ENCODE measurements at regions not wholly inside any gene's neighbourhood (a gene's known extent, or its start where the extent isn't known, plus 50 kb on each side); places are given as distances from the start of the nearest gene placed in this dataset.

DNA sequence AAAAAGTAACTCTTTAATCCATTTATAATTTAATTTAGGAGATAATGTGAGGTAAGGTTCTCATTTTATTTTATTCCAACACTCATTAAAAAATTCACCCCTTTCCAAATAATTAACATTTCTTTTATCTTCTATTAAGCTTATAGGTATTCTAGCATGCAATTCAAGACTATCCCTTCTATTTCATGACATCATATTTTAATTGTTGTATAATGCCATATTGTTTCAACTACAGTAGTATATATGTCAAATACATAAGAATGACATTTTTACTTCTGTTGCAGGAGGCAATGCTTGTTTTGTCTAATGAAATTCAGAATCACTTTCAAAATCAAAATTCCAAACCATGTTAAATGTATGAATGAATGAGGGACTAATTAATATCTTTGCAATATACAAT, 76.2 kb downstream of the MAFB start:
- 0 out of 2 replicates have a peak, but pooled peaks cover 2% of the 10 kb centered on the region for H3K9me3 Mint-ChIP-seq
- ChIA-PET CTCF (no interaction called here), POLR2A (no interaction called here)
- no peak overlapping the region for H3K27ac Mint-ChIP-seq
- DNase-seq (ENCODE audit: low spot score) (no peak), ATAC-seq (no peak)
- no peaks in the 10 kb centered on the region for H3K4me1 Mint-ChIP-seq
- H3K36me3 Mint-ChIP-seq: no peaks in the 10 kb centered on the region
- peaks cover 10% of the 10 kb centered on the region; the same call in 1 of the 2 replicates for H3K27me3 Mint-ChIP-seq (ENCODE audit: low read depth)
- H3K4me3 Mint-ChIP-seq: no peak overlapping the region
- no peak for TF ChIP-seq ZNF416 (CRISPR knock-in tag; IDR thresholded peaks at IDR 0.05)
- no peak for TF ChIP-seq KAT7 (CRISPR knock-in tag; IDR thresholded peaks at IDR 0.05; ENCODE audit: borderline replicate concordance)
- TF ChIP-seq MYBL2 (CRISPR knock-in tag; IDR thresholded peaks at IDR 0.05): no peak
- TF ChIP-seq, protein P1, sequence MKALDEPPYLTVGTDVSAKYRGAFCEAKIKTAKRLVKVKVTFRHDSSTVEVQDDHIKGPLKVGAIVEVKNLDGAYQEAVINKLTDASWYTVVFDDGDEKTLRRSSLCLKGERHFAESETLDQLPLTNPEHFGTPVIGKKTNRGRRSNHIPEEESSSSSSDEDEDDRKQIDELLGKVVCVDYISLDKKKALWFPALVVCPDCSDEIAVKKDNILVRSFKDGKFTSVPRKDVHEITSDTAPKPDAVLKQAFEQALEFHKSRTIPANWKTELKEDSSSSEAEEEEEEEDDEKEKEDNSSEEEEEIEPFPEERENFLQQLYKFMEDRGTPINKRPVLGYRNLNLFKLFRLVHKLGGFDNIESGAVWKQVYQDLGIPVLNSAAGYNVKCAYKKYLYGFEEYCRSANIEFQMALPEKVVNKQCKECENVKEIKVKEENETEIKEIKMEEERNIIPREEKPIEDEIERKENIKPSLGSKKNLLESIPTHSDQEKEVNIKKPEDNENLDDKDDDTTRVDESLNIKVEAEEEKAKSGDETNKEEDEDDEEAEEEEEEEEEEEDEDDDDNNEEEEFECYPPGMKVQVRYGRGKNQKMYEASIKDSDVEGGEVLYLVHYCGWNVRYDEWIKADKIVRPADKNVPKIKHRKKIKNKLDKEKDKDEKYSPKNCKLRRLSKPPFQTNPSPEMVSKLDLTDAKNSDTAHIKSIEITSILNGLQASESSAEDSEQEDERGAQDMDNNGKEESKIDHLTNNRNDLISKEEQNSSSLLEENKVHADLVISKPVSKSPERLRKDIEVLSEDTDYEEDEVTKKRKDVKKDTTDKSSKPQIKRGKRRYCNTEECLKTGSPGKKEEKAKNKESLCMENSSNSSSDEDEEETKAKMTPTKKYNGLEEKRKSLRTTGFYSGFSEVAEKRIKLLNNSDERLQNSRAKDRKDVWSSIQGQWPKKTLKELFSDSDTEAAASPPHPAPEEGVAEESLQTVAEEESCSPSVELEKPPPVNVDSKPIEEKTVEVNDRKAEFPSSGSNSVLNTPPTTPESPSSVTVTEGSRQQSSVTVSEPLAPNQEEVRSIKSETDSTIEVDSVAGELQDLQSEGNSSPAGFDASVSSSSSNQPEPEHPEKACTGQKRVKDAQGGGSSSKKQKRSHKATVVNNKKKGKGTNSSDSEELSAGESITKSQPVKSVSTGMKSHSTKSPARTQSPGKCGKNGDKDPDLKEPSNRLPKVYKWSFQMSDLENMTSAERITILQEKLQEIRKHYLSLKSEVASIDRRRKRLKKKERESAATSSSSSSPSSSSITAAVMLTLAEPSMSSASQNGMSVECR (CRISPR knock-in tag; IDR thresholded peaks at IDR 0.05; ENCODE audit: borderline replicate concordance): no peak
- no peak for TF ChIP-seq ESRRA (CRISPR knock-in tag; IDR thresholded peaks at IDR 0.05; ENCODE audit: borderline replicate concordance)
- TF ChIP-seq, protein P2, sequence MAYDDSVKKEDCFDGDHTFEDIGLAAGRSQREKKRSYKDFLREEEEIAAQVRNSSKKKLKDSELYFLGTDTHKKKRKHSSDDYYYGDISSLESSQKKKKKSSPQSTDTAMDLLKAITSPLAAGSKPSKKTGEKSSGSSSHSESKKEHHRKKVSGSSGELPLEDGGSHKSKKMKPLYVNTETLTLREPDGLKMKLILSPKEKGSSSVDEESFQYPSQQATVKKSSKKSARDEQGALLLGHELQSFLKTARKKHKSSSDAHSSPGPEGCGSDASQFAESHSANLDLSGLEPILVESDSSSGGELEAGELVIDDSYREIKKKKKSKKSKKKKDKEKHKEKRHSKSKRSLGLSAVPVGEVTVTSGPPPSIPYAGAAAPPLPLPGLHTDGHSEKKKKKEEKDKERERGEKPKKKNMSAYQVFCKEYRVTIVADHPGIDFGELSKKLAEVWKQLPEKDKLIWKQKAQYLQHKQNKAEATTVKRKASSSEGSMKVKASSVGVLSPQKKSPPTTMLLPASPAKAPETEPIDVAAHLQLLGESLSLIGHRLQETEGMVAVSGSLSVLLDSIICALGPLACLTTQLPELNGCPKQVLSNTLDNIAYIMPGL (CRISPR knock-in tag; IDR thresholded peaks at IDR 0.05): no peak
- no peak for TF ChIP-seq JAZF1 (CRISPR knock-in tag; IDR thresholded peaks at IDR 0.05)
- TF ChIP-seq, protein P3, sequence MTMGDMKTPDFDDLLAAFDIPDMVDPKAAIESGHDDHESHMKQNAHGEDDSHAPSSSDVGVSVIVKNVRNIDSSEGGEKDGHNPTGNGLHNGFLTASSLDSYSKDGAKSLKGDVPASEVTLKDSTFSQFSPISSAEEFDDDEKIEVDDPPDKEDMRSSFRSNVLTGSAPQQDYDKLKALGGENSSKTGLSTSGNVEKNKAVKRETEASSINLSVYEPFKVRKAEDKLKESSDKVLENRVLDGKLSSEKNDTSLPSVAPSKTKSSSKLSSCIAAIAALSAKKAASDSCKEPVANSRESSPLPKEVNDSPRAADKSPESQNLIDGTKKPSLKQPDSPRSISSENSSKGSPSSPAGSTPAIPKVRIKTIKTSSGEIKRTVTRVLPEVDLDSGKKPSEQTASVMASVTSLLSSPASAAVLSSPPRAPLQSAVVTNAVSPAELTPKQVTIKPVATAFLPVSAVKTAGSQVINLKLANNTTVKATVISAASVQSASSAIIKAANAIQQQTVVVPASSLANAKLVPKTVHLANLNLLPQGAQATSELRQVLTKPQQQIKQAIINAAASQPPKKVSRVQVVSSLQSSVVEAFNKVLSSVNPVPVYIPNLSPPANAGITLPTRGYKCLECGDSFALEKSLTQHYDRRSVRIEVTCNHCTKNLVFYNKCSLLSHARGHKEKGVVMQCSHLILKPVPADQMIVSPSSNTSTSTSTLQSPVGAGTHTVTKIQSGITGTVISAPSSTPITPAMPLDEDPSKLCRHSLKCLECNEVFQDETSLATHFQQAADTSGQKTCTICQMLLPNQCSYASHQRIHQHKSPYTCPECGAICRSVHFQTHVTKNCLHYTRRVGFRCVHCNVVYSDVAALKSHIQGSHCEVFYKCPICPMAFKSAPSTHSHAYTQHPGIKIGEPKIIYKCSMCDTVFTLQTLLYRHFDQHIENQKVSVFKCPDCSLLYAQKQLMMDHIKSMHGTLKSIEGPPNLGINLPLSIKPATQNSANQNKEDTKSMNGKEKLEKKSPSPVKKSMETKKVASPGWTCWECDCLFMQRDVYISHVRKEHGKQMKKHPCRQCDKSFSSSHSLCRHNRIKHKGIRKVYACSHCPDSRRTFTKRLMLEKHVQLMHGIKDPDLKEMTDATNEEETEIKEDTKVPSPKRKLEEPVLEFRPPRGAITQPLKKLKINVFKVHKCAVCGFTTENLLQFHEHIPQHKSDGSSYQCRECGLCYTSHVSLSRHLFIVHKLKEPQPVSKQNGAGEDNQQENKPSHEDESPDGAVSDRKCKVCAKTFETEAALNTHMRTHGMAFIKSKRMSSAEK (CRISPR knock-in tag; IDR thresholded peaks at IDR 0.05; ENCODE audit: borderline replicate concordance): no peak
- TF ChIP-seq, protein P4, sequence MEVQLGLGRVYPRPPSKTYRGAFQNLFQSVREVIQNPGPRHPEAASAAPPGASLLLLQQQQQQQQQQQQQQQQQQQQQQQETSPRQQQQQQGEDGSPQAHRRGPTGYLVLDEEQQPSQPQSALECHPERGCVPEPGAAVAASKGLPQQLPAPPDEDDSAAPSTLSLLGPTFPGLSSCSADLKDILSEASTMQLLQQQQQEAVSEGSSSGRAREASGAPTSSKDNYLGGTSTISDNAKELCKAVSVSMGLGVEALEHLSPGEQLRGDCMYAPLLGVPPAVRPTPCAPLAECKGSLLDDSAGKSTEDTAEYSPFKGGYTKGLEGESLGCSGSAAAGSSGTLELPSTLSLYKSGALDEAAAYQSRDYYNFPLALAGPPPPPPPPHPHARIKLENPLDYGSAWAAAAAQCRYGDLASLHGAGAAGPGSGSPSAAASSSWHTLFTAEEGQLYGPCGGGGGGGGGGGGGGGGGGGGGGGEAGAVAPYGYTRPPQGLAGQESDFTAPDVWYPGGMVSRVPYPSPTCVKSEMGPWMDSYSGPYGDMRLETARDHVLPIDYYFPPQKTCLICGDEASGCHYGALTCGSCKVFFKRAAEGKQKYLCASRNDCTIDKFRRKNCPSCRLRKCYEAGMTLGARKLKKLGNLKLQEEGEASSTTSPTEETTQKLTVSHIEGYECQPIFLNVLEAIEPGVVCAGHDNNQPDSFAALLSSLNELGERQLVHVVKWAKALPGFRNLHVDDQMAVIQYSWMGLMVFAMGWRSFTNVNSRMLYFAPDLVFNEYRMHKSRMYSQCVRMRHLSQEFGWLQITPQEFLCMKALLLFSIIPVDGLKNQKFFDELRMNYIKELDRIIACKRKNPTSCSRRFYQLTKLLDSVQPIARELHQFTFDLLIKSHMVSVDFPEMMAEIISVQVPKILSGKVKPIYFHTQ (CRISPR knock-in tag; IDR thresholded peaks at IDR 0.05): no peak
- TF ChIP-seq SP1 (CRISPR knock-in tag; conservative IDR thresholded peaks at IDR 0.05): no peak
- TF ChIP-seq, protein P5, sequence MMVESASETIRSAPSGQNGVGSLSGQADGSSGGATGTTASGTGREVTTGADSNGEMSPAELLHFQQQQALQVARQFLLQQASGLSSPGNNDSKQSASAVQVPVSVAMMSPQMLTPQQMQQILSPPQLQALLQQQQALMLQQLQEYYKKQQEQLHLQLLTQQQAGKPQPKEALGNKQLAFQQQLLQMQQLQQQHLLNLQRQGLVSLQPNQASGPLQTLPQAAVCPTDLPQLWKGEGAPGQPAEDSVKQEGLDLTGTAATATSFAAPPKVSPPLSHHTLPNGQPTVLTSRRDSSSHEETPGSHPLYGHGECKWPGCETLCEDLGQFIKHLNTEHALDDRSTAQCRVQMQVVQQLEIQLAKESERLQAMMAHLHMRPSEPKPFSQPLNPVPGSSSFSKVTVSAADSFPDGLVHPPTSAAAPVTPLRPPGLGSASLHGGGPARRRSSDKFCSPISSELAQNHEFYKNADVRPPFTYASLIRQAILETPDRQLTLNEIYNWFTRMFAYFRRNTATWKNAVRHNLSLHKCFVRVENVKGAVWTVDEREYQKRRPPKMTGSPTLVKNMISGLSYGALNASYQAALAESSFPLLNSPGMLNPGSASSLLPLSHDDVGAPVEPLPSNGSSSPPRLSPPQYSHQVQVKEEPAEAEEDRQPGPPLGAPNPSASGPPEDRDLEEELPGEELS (CRISPR knock-in tag; IDR thresholded peaks at IDR 0.05): no peak
- TF ChIP-seq ZNF396 (CRISPR knock-in tag; IDR thresholded peaks at IDR 0.05; ENCODE audit: borderline replicate concordance): no peak
- no peak for TF ChIP-seq ATF1 (CRISPR knock-in tag; IDR thresholded peaks at IDR 0.05)
- no peak for TF ChIP-seq GABPB1 (CRISPR knock-in tag; IDR thresholded peaks at IDR 0.05)
- no peak for TF ChIP-seq GTF2I (CRISPR knock-in tag; conservative IDR thresholded peaks at IDR 0.05)
- no peak for TF ChIP-seq NFE2L1 (CRISPR knock-in tag; IDR thresholded peaks at IDR 0.05)
- TF ChIP-seq FOXK1 (CRISPR knock-in tag; IDR thresholded peaks at IDR 0.05): no peak
- TF ChIP-seq, protein P6, sequence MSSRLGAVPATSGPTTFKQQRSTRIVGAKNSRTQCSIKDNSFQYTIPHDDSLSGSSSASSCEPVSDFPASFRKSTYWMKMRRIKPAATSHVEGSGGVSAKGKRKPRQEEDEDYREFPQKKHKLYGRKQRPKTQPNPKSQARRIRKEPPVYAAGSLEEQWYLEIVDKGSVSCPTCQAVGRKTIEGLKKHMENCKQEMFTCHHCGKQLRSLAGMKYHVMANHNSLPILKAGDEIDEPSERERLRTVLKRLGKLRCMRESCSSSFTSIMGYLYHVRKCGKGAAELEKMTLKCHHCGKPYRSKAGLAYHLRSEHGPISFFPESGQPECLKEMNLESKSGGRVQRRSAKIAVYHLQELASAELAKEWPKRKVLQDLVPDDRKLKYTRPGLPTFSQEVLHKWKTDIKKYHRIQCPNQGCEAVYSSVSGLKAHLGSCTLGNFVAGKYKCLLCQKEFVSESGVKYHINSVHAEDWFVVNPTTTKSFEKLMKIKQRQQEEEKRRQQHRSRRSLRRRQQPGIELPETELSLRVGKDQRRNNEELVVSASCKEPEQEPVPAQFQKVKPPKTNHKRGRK (CRISPR knock-in tag; IDR thresholded peaks at IDR 0.05; ENCODE audit: borderline replicate concordance): no peak
- TF ChIP-seq, protein P7, sequence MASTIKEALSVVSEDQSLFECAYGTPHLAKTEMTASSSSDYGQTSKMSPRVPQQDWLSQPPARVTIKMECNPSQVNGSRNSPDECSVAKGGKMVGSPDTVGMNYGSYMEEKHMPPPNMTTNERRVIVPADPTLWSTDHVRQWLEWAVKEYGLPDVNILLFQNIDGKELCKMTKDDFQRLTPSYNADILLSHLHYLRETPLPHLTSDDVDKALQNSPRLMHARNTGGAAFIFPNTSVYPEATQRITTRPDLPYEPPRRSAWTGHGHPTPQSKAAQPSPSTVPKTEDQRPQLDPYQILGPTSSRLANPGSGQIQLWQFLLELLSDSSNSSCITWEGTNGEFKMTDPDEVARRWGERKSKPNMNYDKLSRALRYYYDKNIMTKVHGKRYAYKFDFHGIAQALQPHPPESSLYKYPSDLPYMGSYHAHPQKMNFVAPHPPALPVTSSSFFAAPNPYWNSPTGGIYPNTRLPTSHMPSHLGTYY (CRISPR knock-in tag; IDR thresholded peaks at IDR 0.05): no peak

Data from WTC11 (cell line).